GM19035 (cell line): ENCODE measurements at regions not wholly inside any gene's neighbourhood (a gene's known extent, or its start where the extent isn't known, plus 50 kb on each side); places are given as distances from the start of the nearest gene placed in this dataset.

ENCODE experiments used
- ATAC-seq: cut with Tn5 transposase; IDR thresholded peaks from one replicate; pipeline ENCODE4 v1.9.1; 2021; ENCODE audit not compliant: unreplicated experiment

DNA sequence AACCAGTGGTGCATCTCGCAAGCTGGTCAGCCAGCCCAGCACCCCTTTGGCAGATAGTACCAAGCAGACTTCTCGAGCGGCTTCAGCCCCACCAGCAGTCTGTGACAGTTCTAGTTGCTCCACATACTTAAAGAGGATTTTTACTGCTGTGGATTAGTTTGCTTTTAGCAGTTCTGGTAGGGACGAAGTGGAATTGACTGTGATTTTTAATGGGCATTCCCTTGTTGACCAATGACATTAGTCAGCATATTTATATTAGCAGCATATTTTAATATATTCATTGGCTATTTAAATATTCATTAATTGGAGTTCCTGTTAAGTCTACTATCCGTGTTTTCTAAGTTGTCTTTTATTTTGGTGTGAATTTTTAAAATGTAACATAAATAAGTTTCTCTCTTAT, 500.9 kb upstream of the FAT1 start:
- no peak for ATAC-seq

DNA sequence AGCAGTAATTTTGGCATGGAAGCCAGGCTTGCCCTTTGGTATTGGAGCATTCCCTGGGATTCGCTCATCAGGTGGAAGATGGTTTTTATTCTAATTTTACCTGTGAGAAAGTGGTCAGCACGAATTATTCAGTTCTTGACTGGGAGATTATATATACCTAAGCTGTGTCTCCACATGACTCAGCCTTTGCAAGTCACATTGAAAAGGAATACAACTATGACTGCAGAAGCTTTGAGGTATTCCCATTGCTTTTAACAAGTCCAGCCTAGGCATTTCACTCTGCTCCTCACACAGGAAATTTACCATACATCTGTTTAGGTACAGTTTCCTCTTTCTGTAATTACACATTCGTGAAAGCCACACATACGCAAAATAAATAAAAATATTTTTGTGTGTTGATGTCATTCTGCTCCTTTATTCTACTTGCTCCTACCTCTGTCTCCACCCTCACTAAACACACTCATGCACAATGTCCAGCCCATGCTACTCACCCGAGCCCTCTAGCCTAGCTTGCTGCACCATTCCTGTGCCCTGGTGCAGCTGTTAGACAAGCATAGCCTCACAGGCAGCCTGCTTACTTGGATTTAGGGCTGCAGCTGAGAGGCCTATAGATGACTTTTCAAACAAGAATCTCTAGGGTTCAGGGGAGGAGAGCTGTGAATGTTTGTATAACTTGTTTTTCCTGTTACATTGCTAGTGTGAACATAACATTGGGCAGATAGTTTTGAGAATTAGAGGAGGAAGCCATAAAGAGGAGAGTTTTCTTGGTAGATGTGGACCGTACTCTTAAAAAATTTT, 504.4 kb upstream of the FAT1 start:
- ATAC-seq = no peak

DNA sequence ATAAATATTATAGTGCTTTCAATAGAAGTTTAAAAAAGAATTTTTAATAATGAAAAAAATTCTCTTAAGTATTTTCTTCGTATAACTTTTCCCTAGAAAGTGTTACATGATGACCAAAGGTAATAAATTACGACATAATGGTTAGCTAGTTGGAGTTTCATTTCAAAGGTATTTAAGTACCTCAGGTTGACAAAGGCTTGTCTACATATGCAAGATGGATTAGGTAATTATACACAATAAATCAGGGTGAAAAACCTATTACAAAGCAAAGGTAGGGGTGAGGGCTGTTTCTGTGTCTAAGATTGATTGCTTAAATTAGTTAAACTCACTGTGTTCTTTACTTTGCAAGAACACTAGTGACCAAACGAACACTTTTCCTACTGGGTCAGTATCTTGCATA, 508.5 kb upstream of the FAT1 start:
- no peak for ATAC-seq

DNA sequence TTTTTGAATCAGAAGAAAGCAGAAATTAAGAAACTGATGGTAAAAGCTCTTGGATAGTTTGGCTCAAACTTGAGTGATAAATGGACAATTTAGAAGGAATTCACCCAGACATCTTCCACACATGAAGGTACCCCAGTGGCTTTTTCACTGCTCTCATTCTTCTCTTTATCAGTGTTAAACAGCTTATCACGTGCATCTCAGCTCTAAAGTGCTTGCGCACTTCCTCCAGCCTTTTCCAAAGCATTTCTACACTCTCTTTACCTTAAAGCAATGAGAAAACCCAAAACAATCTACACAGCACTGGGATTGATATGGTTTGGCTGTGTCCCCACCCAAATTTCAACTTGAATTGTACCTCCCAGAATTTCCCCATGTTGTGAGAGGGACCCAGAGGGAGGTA, 509.1 kb upstream of the FAT1 start:
- no peak for ATAC-seq

DNA sequence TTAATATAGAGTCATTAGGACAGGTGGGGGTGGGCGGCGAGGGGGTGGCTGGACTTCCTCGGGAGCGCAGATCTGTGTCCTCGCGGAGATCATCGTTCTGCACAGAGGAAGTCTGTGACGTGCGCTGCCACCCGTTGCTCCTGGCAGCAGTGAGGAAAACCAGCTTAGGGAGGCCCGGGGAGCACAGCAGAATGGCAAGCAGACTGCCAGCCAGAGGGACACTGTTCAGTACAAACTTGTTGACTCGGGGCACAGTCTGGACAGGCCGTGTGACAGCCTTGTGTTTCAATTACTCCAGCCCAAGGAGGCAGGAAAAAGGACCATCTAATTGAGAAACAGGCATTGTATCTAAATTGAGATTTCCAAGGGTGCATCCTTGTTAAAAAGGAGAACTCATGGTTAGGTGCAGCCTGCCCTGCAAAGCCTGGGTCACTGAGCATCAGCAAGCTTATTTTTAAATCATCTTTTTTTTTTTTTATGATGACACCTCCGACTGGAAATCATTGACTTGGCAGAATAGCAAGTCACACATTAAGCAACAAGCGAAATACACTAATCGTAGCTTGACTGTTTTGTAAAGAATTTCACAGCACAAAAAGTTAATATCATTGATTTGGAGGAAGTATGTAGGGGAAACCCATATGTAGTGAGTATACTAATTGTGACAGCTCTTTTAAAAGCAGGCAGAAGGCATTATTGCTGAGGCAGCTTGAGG, 512.0 kb upstream of the FAT1 start:
- ATAC-seq = no peak

DNA sequence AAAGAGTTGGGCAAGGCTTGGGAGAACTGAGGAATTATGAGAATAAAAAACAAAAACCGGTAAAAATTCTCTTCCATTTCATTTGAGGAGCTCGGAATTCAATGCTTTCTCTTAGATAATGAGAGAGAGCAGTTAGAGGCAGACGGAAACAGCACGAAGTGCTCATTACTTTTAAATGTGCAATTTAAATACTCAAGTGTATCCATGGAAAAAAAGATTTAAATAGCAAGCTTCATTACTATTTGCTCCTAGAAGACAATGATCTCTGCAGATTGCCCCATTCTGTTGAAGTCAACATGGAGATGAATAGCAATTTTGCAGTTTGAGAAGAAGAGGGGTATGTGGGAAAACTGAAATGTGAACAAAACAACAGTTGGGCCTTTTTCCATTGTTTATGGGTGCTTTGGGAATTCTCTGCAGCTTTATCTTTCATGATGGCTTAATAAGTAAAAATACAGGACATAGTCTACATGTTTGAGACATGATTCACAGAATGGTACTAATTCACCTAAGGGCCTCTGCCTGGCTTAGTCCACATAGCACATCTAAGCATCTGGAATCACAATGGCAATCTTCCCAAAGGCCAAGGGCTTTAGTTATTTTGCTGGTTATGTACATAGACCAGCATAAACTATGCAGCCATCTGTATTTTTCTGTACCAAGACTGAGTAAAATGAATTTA, 512.7 kb upstream of the FAT1 start:
- no peak for ATAC-seq

DNA sequence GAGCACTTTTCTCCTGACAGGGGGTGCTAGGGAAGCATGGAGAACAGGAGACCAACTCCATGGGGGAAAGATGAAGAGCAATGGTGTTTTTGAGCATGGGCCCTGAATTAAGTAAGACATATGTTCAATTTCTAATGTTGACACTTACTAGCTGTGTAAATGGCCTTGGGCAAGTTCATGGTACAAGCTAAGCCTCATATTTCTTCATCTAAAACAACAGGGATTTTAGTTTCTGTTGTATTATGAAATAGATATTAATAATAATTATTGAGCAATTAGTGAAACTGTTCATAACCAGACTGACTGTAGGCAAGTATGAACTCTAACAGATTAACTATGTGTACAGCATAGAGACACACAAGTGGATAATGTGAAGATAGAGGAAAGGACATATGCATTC, 515.0 kb upstream of the FAT1 start:
- no peak for ATAC-seq

DNA sequence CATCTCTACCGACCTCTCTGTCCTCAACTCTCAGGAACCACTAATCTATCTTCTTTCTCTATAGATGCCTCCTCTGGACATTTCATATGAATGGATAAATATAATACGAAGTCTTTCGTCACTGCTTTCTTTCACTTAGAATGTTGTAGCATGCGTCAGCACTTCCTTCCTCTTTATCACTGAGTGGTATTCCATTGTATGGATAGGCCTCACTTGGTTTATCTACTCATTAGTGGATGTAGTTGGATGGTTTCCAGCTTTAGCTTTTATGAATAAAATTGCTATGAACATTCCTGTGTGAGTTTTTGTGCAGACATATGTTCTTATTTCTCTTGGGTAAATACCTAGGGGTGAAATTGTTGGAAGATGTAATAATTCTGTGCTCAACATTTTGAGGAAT, 528.2 kb upstream of the FAT1 start:
- no peak for ATAC-seq

DNA sequence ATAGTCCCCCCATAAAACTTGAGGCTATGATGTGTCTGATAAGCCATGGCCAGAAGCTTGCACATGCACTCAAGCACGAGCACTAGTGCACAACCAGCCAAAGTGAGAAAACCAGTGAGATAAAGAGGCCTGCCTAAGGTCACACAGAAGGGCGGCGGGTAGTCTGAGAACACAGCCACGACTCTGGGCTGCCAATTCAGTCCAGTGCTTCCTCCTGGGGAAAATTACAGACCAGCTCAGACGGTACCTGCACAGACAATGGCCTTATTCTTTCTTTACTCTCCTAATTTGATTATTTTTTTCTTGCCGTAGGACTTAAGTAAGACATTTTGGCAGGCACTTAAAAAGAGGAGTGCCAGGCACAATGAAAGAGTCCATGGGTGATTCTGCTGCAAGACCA, 533.2 kb upstream of the FAT1 start:
- no peak for ATAC-seq

DNA sequence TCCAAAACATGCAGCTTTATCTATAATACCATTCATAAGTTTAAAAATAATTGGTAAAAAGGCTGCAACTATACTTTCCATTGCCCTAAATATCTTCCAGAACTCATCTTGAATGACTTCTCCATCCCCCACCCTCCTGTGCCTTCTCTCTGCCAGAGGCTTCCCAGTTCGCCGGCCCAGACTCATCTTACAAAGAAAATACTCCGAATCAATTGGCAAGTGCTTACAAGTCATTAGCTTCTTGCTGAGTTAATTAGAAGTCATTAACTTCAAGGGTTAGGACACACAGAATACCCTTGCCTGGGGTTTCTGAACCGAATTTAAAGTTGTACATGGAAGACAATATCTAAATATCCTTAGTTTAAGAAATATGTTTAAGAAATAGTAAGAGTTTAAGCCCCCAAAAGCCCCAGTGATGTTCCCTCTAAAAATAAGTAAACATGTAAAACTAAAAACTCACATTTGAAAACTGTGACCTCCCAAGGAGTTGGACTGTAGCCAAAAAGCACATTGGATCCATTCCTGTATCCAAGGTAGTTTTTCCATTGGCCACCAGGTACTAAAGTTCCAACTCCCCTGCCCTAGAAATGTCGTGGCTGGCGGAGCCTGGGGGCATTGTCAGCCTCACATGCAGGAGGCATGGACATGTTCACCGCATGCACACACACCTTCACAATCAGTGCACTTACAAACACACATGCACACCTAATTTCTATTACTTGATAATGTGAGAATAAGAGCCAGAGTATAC, 535.2 kb upstream of the FAT1 start:
- ATAC-seq = no peak

DNA sequence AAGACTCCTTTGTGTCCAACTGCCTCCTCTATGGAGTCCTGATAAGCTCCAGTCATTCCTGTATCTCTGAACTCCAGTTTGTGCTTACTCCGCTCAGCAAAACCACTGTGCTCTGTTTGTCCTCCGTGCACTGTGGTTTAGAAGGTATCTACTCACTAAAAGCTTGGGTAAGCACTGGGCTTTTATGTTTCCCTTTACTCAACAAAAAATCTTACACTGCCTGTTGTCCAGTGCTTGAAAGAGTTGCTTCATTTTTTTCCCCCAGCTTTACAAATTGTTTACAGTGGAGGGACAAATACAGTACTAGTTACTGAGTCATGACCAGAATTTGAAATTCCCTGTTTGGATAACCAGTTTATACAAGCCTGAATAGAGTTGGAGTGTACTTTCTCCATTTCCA, 545.3 kb upstream of the FAT1 start:
- ATAC-seq = no peak

DNA sequence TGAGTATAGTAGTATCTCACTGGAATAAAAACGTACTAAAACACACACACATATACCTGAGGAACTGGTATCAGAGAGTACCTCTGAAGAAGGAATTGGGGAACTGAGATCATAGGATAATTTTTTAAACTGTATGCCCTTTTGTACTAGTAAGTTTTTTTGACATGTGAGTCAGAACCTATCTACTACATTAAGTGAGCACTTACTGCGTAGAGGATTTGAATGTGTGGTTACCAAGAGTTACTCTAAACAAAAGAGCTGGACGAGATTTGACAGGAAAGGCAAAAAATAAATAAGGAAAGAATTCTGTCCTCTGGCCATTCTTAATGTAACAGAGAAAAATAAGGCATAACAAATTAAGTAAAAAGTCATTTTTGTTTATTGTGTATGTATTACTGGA, 546.5 kb upstream of the FAT1 start:
- no peak for ATAC-seq

DNA sequence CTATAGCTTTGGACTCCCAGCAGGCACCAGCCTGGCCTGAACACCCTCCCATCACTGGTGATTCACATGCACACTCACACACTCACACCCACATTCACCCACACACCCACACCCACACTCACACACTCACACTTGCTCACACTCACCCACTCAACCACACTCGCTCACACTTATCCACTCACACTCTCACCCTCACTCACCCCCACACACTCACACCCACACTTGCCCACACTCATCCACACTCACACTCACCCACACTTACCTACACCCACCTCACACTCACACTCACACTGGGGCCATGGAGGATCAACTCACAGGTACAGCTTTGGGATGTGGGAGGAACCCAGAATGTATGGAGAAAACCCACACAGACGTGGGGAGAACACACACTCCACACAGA, 548.2 kb upstream of the FAT1 start:
- ATAC-seq = no peak

DNA sequence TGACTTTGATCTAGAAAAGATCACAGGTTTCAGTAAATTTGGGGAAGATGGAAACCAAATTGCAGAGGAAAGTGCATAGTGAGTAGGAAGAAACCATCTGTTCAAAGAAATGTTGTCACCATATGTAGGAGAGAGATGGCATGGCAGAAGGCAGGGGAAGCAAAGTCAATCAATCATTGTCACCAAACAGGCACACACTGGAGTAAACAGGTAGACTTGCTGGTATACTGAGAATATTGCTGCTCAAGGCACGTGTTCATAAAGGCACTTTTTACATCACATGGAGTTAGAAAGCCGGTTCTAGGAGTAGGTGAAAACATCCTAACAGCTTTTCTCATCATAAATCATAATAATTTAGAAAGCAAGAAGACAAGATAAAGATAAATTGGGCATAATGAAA, 550.5 kb upstream of the FAT1 start:
- ATAC-seq = no peak

DNA sequence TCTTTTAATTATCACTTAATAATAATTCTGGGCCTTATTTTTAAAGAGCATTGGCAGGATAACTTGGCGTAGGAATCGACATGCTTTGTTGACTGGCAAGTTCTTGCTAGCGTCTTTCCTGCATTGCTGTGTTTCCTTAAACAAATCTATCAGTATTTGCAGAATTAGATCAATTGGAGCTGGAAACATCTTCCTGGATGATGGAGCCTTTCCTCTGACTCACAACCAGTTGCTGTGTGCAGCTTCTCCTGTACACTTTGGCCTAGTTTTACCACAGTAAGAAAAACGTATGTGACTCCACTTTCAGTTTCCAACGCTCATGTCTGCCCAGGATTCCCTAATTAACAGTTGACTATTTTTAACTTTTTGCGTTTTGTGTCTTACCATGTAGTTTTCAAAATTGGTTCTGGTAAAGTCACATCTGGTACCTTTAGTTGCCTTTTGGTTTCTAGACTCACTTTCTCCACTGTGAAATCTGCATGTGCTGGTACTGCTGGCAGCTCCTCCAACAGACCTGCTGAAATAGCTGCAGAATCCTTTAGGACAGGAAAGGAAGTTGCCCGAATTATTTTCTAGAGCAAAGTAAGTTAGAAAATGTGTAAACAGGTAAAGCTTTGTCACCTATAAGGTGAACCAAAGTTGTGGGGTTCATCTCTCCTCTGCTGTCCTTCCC, 553.2 kb upstream of the FAT1 start:
- no peak for ATAC-seq

DNA sequence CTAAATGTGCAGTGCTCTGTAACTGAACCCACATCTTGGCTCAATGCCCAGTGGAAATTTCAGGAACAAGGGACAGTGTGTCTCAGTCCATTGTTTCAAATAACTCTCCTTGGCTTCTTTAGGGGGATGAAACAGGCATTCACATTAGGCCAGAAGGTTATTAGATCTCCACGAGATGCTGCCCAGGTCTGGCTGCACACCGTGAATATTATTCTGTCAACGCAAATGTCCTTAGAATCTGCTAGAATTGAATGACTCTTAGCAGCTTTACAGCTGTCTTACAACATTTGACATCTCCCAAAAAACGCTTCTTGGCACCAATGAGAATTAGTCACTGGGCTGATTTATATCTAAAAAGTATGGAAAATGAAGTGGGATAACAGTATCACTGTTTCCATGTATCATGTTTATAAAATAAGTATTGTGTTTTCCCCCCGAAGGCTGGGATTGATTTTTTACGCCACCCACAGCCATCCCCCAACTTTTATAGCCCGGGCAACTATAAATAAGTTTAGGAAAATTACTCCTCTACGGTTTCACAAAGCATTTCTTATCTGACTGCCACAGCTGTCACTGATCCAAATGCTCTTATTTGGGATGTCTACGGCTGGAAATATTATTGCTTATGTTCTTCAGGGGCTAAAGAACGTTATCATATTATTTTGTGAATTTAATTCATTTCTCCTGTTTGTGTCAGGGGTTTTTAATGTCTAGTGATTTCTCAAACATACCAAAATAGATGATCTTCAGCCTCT, 559.7 kb upstream of the FAT1 start:
- no peak for ATAC-seq

DNA sequence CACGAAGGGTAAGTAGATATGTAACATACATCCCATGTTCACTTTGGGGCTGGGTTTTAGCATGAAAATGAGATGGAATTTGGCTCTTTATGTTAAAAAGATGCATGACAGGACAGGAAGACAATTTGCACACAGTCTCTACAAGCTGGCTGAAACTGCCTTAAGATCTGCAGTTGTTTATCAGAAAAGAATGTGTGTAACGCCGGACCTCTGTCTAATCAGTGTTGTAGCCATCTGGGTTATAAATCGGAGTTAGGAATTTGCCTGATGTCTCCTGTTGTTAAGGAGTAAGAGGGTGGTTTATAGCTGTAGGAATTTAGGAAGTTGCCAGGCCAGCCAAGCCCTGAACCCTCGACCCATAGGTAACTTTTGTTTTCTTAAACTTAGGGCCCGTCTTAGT, 562.9 kb upstream of the FAT1 start:
- no peak for ATAC-seq

DNA sequence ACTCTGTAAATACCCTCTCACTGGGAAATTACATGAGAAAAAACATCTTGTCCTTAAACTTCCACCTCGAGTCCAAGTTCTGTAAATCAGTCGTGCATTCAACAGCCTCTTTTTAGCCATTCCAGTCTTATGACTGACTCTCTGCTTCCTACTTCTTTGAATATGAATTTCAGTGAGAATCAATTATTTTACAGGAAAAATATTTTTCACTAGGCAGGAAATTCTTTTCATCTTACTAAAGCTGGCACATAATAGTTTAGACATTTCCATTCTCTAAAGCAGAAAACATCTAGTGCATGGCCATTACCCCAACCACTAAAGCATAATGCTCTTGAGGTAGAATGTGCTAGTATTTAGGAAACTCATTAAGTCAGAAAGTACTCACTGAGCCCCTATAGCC, 565.7 kb upstream of the FAT1 start:
- ATAC-seq = no peak

DNA sequence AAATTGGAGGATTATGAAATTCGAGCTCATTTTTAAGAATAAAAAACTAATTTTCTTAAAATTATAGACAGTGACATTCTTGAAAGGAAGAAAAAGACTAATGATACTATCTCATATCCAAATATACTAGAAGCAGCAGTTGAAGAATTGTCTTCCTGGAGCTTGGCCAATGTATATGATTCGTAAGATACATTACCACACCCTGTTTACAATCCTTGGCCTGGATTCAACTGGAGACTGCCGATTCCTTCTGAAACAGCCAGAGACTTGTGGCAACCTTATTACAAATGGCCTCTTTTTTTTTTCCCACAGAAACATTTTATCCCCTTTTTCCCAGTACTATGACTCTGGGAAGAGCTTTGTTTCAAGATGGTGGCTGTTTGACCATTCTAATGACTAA, 571.2 kb upstream of the FAT1 start:
- no peak for ATAC-seq

DNA sequence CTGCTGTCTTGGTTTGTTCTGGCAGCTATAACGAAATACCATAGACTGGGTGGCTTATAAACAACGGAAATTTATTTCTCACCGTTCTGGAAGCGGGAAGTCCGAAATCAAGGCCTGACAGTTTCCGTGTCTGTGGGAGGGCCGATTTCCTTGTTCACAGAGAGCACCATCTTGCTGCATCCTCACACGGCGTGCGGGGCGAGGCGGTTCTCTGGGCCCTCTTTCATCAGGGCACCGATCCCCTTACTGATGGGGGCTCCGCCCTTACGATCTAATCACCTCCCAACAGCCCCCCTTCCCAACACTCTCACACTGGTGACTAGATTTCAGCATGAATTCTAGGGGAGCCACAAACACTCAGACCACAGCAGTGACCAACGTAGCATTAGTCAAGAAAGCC, 578.3 kb upstream of the FAT1 start:
- ATAC-seq = no peak
